GM21526 (cell line): ENCODE measurements at regions not wholly inside any gene's neighbourhood (a gene's known extent, or its start where the extent isn't known, plus 50 kb on each side); places are given as distances from the start of the nearest gene placed in this dataset.
"Not testable (repeated sequence)": the region's sequence is repeated elsewhere in the genome, so short reads cannot be mapped to it uniquely, and the experiment has no call there.

Experiments
- ATAC-seq: cut with Tn5 transposase; IDR thresholded peaks from one replicate; pipeline ENCODE4 v1.9.1; 2021; ENCODE audit warnings: moderate library complexity; ENCODE audit not compliant: unreplicated experiment, low FRiP score

- ATAC-seq = no peak
Measured at GRCh38 chr3:102676424-102676823, 241.6 kb downstream of the ZPLD1 start.

GRCh38 chr3:102682741-102683140 is 247.9 kb downstream of the ZPLD1 start:
- ATAC-seq = no peak

GRCh38 chr3:102686792-102687191 is 252.0 kb downstream of the ZPLD1 start:
- ATAC-seq = no peak

GRCh38 chr3:102687851-102688555 is 253.2 kb downstream of the ZPLD1 start:
- ATAC-seq = no peak

- ATAC-seq = no peak
Measured at GRCh38 chr3:102688556-102688930, 253.7 kb downstream of the ZPLD1 start.

- ATAC-seq = no peak
Measured at GRCh38 chr3:102691507-102691906, 256.7 kb downstream of the ZPLD1 start.

- no peak for ATAC-seq
Measured at GRCh38 chr3:102699104-102699818, 264.4 kb downstream of the ZPLD1 start.

- no peak for ATAC-seq
Measured at GRCh38 chr3:102699819-102700140, 265.0 kb downstream of the ZPLD1 start.

- ATAC-seq = no peak
Measured at GRCh38 chr3:102712896-102713295, 278.1 kb downstream of the ZPLD1 start.

- peak; percentile 7 for ATAC-seq
Measured at GRCh38 chr3:102714567-102714966, 279.8 kb downstream of the ZPLD1 start.

- peak; percentile 96 for ATAC-seq
Measured at GRCh38 chr3:102715030-102715697, 280.3 kb downstream of the ZPLD1 start.

- ATAC-seq = no peak
Measured at GRCh38 chr3:102718651-102719050, 283.8 kb downstream of the ZPLD1 start.

- no peak for ATAC-seq
Measured at GRCh38 chr3:102722317-102722716, 287.5 kb downstream of the ZPLD1 start.

- ATAC-seq = no peak
Measured at GRCh38 chr3:102727340-102727739, 292.5 kb downstream of the ZPLD1 start.

- ATAC-seq = not testable (repeated sequence)
Measured at GRCh38 chr3:102732581-102732980, 297.8 kb downstream of the ZPLD1 start.

GRCh38 chr3:102733791-102734563 is 299.2 kb downstream of the ZPLD1 start:
- no peak for ATAC-seq

- no peak for ATAC-seq
Measured at GRCh38 chr3:102735311-102735710, 300.5 kb downstream of the ZPLD1 start.

GRCh38 chr3:102736288-102736974 is 301.6 kb downstream of the ZPLD1 start:
- no peak for ATAC-seq

- no peak for ATAC-seq
Measured at GRCh38 chr3:102736975-102737304, 302.1 kb downstream of the ZPLD1 start.

- ATAC-seq = no peak
Measured at GRCh38 chr3:102737353-102737752, 302.5 kb downstream of the ZPLD1 start.

- no peak for ATAC-seq
Measured at GRCh38 chr3:102741105-102741504, 306.3 kb downstream of the ZPLD1 start.
